ENCODE measurements at regions not wholly inside any gene's neighbourhood (a gene's known extent, or its start where the extent isn't known, plus 50 kb on each side); places are given as distances from the start of the nearest gene placed in this dataset.

DNA sequence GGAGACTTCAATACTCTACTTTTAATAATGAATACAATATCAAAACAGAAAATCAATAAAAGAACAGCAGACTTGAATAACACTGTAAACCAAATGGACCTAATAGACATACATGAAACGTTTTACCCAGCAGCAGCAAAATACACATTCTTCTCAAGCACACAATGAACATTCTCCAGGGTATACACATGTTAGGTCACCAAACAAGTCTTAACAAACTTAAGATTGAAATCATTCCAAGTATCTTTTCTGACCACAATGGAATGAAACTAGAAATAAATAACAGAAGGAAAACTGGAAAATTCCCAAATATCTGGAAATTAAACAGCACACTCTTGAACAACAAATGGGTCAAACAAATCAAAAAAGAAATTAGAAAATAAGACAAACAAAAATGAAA lies 145.0 kb upstream of the CT83 start:
- TF ChIP-seq YY1 (IDR thresholded peaks at IDR 0.05; ENCODE audit: insufficient read depth, insufficient read length) (no peak), ZNF274 (IDR thresholded peaks at IDR 0.05; ENCODE audit: low read depth, low read length) (no peak), SUZ12 (IDR thresholded peaks at IDR 0.05; ENCODE audit: extremely low read depth, insufficient read depth, insufficient read length) (no peak)
